ENCODE measurements at regions not wholly inside any gene's neighbourhood (a gene's known extent, or its start where the extent isn't known, plus 50 kb on each side); places are given as distances from the start of the nearest gene placed in this dataset.

DNA sequence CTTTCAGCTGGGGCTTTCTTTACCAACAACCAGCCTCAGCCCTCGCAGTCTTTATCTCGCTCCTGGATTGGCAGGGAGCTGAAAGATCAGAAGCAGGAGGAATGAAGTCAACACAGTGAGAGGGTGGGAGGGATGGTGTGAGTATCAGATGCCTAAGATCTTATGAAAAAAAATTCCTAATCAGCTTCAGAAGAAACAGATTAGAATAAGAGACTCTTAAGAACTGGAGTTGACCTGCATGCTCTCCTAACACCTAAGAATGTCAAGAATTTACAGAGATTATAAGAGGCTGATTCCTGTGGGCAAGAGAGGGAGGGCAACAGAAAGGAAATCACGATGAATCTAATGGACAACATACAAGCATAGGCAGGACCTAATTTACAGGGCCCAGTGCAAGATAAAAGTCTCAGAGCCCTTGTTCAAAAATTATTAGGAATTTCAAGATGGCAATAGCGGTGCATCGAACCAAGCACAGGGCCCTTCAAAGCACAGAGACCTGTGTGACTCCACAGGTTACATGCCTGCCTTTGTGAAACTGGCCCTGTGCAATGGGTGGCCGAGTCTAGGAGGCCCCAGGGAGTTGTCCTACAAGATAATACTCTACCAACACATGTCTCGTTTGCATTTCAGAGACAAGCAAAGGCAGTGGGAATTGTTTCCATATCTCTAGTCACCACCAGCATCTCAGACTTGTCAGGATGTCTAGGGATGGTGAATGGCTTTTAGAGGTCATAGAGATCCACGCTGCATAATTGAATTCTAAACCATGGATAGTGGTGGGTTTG, 65.3 kb upstream of the PPP2R5A start:
- TF ChIP-seq, protein P1, sequence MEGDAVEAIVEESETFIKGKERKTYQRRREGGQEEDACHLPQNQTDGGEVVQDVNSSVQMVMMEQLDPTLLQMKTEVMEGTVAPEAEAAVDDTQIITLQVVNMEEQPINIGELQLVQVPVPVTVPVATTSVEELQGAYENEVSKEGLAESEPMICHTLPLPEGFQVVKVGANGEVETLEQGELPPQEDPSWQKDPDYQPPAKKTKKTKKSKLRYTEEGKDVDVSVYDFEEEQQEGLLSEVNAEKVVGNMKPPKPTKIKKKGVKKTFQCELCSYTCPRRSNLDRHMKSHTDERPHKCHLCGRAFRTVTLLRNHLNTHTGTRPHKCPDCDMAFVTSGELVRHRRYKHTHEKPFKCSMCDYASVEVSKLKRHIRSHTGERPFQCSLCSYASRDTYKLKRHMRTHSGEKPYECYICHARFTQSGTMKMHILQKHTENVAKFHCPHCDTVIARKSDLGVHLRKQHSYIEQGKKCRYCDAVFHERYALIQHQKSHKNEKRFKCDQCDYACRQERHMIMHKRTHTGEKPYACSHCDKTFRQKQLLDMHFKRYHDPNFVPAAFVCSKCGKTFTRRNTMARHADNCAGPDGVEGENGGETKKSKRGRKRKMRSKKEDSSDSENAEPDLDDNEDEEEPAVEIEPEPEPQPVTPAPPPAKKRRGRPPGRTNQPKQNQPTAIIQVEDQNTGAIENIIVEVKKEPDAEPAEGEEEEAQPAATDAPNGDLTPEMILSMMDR (conservative IDR thresholded peaks at IDR 0.05; ENCODE audit: low read depth, low read length): no peak
- TF ChIP-seq BHLHE40 (IDR thresholded peaks at IDR 0.05; ENCODE audit: low read depth, low read length) (no peak), RAD21 (IDR thresholded peaks at IDR 0.05; ENCODE audit: low read length) (no peak), MXI1 (IDR thresholded peaks at IDR 0.05; ENCODE audit: borderline replicate concordance, low read depth, low read length) (no peak), FOS (IDR thresholded peaks at IDR 0.05; ENCODE audit: low read depth, low read length) (no peak), RCOR1 (IDR thresholded peaks at IDR 0.05; ENCODE audit: insufficient replicate concordance, low read length) (no peak), RFX5 (IDR thresholded peaks at IDR 0.05; ENCODE audit: low read depth, low read length) (no peak), POLR2A (IDR thresholded peaks at IDR 0.05; ENCODE audit: low read depth, low read length) (no peak), CEBPB (IDR thresholded peaks at IDR 0.05; ENCODE audit: low read depth, low read length) (no peak), MAZ (IDR thresholded peaks at IDR 0.05; ENCODE audit: borderline replicate concordance, low read depth, low read length) (no peak), SMC3 (IDR thresholded peaks at IDR 0.05; ENCODE audit: low read depth, low read length) (no peak), CHD1 (IDR thresholded peaks at IDR 0.05; ENCODE audit: low read depth, low read length) (no peak)
- TF ChIP-seq, protein P2, sequence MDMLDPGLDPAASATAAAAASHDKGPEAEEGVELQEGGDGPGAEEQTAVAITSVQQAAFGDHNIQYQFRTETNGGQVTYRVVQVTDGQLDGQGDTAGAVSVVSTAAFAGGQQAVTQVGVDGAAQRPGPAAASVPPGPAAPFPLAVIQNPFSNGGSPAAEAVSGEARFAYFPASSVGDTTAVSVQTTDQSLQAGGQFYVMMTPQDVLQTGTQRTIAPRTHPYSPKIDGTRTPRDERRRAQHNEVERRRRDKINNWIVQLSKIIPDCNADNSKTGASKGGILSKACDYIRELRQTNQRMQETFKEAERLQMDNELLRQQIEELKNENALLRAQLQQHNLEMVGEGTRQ (IDR thresholded peaks at IDR 0.05; ENCODE audit: low read depth, low read length): no peak
- TF ChIP-seq, protein P3, sequence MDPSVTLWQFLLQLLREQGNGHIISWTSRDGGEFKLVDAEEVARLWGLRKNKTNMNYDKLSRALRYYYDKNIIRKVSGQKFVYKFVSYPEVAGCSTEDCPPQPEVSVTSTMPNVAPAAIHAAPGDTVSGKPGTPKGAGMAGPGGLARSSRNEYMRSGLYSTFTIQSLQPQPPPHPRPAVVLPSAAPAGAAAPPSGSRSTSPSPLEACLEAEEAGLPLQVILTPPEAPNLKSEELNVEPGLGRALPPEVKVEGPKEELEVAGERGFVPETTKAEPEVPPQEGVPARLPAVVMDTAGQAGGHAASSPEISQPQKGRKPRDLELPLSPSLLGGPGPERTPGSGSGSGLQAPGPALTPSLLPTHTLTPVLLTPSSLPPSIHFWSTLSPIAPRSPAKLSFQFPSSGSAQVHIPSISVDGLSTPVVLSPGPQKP (IDR thresholded peaks at IDR 0.05; ENCODE audit: borderline replicate concordance, low read depth, low read length): no peak
